C4-2B (cell line): ENCODE measurements at regions not wholly inside any gene's neighbourhood (a gene's known extent, or its start where the extent isn't known, plus 50 kb on each side); places are given as distances from the start of the nearest gene placed in this dataset.

Source experiments
- H3K27ac ChIP-seq: fragments of 450-650 bp; 2 replicates; pipeline ENCODE4 v1.5.1; 2017
- ZFX ChIP-seq: fragments of 450-650 bp; IDR thresholded peaks from 2 replicates; pipeline ENCODE4 v1.6.1; 2017
- TF ChIP-seq, protein P1 (sequence below): fragments of 450-650 bp; conservative IDR thresholded peaks from 2 replicates; pipeline ENCODE4 v1.5.1; 2017; ENCODE audit warnings: mild to moderate bottlenecking

DNA sequence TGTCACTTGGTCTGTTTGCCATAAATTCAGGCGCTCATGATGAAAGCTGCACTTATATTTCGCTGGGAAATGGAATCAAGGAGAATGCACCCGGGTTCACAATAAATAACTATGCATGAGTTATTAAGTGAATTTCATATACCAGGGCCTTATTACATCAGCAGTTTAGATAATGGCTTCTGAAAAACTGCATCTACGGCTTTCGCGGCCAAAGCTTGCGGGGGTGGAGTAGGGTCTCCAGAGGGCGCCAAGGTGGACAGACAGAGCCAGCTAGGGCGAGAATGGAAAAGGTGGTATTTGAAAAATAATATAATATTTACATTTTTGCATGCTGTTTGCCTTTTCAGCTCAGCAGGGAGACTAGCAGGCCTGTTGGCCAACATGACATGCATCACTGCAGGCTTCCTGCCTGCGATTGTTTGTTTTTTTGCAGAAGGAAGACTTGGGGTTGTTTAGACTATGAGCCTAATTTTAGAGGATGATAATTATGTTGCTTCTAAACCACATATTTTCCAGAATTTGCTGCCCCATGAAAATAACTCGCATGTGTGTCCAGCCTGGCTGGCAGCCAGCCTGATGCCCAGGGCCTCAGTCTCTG, 173.8 kb upstream of the IRX3 start:
- no peak overlapping the region for H3K27ac ChIP-seq
- no peak for TF ChIP-seq ZFX
- TF ChIP-seq, protein P1, sequence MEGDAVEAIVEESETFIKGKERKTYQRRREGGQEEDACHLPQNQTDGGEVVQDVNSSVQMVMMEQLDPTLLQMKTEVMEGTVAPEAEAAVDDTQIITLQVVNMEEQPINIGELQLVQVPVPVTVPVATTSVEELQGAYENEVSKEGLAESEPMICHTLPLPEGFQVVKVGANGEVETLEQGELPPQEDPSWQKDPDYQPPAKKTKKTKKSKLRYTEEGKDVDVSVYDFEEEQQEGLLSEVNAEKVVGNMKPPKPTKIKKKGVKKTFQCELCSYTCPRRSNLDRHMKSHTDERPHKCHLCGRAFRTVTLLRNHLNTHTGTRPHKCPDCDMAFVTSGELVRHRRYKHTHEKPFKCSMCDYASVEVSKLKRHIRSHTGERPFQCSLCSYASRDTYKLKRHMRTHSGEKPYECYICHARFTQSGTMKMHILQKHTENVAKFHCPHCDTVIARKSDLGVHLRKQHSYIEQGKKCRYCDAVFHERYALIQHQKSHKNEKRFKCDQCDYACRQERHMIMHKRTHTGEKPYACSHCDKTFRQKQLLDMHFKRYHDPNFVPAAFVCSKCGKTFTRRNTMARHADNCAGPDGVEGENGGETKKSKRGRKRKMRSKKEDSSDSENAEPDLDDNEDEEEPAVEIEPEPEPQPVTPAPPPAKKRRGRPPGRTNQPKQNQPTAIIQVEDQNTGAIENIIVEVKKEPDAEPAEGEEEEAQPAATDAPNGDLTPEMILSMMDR, result no peak

- H3K27ac ChIP-seq, result no peak overlapping the region
- TF ChIP-seq ZFX, result no peak
- TF ChIP-seq, protein P1, result no peak
These were observed 173.1 kb upstream of the IRX3 start for GRCh38 chr16:54459509-54460262.

GRCh38 chr16:54458923-54459322, 172.3 kb upstream of the IRX3 start:
- H3K27ac ChIP-seq, result no peak overlapping the region
- TF ChIP-seq, protein P1, result no peak
- TF ChIP-seq ZFX, result no peak

- TF ChIP-seq, protein P1, result no peak
- no peak for TF ChIP-seq ZFX
- no peak overlapping the region for H3K27ac ChIP-seq
These were observed 169.7 kb upstream of the IRX3 start for GRCh38 chr16:54456291-54456690.

DNA sequence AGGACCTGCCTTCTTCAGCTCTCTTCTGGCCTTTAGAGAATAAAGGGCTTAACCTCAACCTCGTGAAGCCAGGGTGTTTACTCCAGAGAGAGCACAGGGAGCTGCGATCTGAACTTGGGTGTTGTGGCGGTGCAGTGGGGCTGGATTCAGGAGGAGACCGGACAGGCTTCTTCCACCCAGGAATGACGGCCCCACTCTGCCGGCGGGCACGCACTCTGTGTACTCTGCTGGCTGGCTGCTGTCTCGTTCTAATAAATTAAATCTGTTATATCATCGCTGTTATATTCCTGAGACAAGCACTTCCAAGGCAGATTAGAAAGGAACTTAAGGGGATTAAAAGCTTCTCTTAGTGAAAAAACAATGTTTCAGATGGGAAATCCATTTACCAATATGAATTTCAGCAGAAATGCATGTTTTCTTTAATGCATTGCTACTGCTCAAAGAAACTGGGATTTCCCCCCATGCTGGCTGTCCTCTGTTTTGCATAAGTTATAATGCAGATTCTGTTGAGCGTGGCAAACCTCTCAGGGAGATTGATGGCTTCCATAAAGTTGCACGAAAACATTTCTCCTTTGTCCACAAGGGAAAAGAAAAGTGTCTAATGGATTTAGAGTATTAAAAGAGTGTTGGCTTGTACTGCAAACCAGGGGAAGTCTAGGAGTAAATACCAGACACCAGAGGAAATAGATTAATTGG, 168.6 kb upstream of the IRX3 start:
- TF ChIP-seq, protein P1, result no peak
- no peak for TF ChIP-seq ZFX
- no peak overlapping the region for H3K27ac ChIP-seq

DNA sequence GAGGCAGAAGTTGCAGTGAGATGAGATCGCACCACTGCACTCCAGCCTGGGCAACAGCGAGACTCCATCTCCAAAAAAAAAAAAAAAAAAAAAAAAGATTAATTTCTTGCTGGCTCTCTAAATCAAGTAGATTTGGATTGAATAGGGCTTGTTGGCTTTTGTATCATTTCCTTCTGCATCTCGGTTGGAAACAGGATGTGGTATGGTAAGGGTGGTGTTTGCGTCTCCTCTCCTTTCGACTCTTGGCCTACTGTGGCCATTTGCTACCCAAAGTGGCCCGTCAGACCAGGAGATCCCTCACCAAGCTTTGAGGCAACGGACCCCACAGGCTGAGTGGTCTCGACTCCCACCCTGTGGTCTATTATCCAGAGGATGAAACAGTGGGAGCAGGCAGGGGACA, 168.0 kb upstream of the IRX3 start:
- no peak overlapping the region for H3K27ac ChIP-seq
- TF ChIP-seq, protein P1, result no peak
- TF ChIP-seq ZFX, result no peak

DNA sequence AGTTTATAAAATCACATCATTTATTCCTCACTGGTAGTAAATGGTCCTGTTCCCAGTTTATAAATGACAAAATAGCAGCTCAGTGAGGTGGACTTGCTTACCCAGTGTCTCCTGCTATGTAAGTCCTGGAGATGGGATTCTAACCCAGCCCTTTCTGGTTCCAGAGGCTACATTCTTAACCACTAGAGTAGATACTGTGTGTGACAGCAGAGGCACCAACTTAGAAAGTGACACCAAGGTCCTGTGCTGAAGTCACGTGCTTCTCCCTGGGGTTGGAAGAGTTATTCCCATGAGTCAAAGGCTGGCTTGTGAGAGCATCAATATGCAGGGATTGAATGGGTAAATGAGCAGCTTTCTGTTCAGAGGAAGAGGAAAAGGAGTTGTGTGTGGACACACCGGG, 167.3 kb upstream of the IRX3 start:
- H3K27ac ChIP-seq, result no peak overlapping the region
- TF ChIP-seq, protein P1, result no peak
- no peak for TF ChIP-seq ZFX
